D721Med (cell line): ENCODE measurements at regions not wholly inside any gene's neighbourhood (a gene's known extent, or its start where the extent isn't known, plus 50 kb on each side); places are given as distances from the start of the nearest gene placed in this dataset.

Source experiments
- DNase-seq: peaks from one replicate; pipeline ENCODE4 v3.0.0; 2011; ENCODE audit warnings: low spot score; ENCODE audit not compliant: insufficient read length
- FAIRE-seq: peaks from 2 replicates; lab custom pipeline; 2011; peaks lifted over from hg19 to GRCh38; lab: Jason Lieb, UNC
- CTCF ChIP-seq: IDR thresholded peaks from 2 replicates; pipeline ENCODE4 v1.5.1; 2012; ENCODE audit warnings: mild to moderate bottlenecking, control low read depth; ENCODE audit not compliant: insufficient read depth; ENCODE audit errors: missing control alignments

- no peak for TF ChIP-seq CTCF
- DNase-seq, result no peak
- FAIRE-seq, result no peak
These were observed 198.7 kb upstream of the PLEKHG7 start for GRCh38 chr12:92503971-92504593.

GRCh38 chr12:92503029-92503931, 199.5 kb upstream of the PLEKHG7 start:
- FAIRE-seq (no peak), DNase-seq (no peak)
- no peak for TF ChIP-seq CTCF

- FAIRE-seq (no peak), DNase-seq (no peak)
- TF ChIP-seq CTCF, result no peak
These were observed 200.3 kb upstream of the PLEKHG7 start for GRCh38 chr12:92502417-92503028.

GRCh38 chr12:92496790-92497189, 206.0 kb upstream of the PLEKHG7 start:
- no peak for FAIRE-seq
- TF ChIP-seq CTCF, result no peak
- DNase-seq, result no peak

- FAIRE-seq (no peak), DNase-seq (no peak)
- no peak for TF ChIP-seq CTCF
These were observed 207.7 kb upstream of the PLEKHG7 start for GRCh38 chr12:92495108-92495507.

GRCh38 chr12:92493816-92494215, 209.0 kb upstream of the PLEKHG7 start:
- FAIRE-seq (no peak), DNase-seq (no peak)
- no peak for TF ChIP-seq CTCF
